A549 (cell line): ENCODE measurements at regions not wholly inside any gene's neighbourhood (a gene's known extent, or its start where the extent isn't known, plus 50 kb on each side); places are given as distances from the start of the nearest gene placed in this dataset.

Experiments
- CHD2 ChIP-seq: fragments of 150-350 bp; IDR thresholded peaks from 2 replicates; pipeline ENCODE4 v1.6.1; 2014; ENCODE audit warnings: low read length; ENCODE audit not compliant: partially characterized antibody
- CTCF ChIP-seq: fragments of >200 bp; sonication (Bioruptor Twin); formaldehyde crosslinking; IDR thresholded peaks from 3 replicates; pipeline ENCODE4 v1.5.1; 2016
- HMGXB4 ChIP-seq: fragments of 250-450 bp; sonication (Bioruptor Pico); IDR thresholded peaks from 2 replicates; pipeline ENCODE4 v1.5.0; 2021; ENCODE audit warnings: mild to moderate bottlenecking, moderate library complexity, borderline replicate concordance
- JUN ChIP-seq, 2 experiments: fragments of >200 bp; sonication (Bioruptor Twin); formaldehyde crosslinking; IDR thresholded peaks; 2 replicates in 1 of 2; 3 replicates in 1 of 2; pipeline ENCODE4 v1.6.1; 2016 to 2017
- POLR2A ChIP-seq: IDR thresholded peaks from 2 replicates; pipeline ENCODE4 v1.6.1; 2012; ENCODE audit warnings: mild to moderate bottlenecking, low read length
- POLR2AphosphoS2 ChIP-seq: conservative IDR thresholded peaks from 2 replicates; pipeline ENCODE4 v1.6.1; 2012; ENCODE audit warnings: low read length, improper control_type of control experiment, inconsistent platforms
- RCOR1 ChIP-seq: fragments of 150-350 bp; IDR thresholded peaks from 2 replicates; pipeline ENCODE4 v1.6.1; 2014; ENCODE audit warnings: antibody characterized with exemption, low read length, low read depth
- RFX5 ChIP-seq: fragments of 450-650 bp; IDR thresholded peaks from 2 replicates; pipeline ENCODE4 v1.7.1; 2014; ENCODE audit warnings: antibody characterized with exemption, mild to moderate bottlenecking, moderate library complexity
- TP53 ChIP-seq: fragments of 250-450 bp; sonication (Bioruptor Pico); IDR thresholded peaks from 2 replicates; pipeline ENCODE4 v1.5.0; 2021; ENCODE audit warnings: mild to moderate bottlenecking, moderate library complexity

- TF ChIP-seq RFX5: no peak
- TF ChIP-seq CTCF: no peak
- no peak for TF ChIP-seq CHD2
- TF ChIP-seq HMGXB4 (CRISPR knock-in tag): no peak
- TF ChIP-seq TP53 (CRISPR knock-in tag): no peak
- TF ChIP-seq JUN (IDR thresholded peaks at IDR 0.05): no peak
- TF ChIP-seq RCOR1: no peak
- TF ChIP-seq POLR2A: no peak
- TF ChIP-seq POLR2AphosphoS2: no peak
Measured at GRCh38 chr18:73352546-73352945, 484.8 kb upstream of the NETO1 start.
